ENCODE measurements at regions not wholly inside any gene's neighbourhood (a gene's known extent, or its start where the extent isn't known, plus 50 kb on each side); places are given as distances from the start of the nearest gene placed in this dataset.

DNA sequence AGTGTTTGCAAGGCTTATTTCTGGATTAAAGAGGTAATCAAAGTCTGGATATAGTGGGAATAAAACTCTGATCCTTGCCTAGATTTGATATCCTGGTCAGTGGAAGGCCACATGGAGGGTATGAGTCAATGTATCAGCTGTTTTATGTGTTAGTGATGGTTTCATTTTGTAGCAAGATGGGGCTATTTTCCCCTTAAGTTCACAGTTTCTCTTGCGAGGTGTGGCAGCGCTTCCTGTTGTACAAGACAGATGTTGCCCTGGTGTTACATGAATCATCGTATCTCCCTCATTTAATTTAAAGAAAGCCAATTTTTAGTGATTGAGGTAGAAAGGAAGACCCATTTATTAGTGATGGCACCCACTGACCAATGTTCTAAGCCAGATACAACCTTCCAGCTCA lies 220.2 kb downstream of the DUSP10 start:
- TF ChIP-seq CTCF (conservative IDR thresholded peaks at IDR 0.05; ENCODE audit: low read depth, low read length) (no peak), EZH2phosphoT487 (IDR thresholded peaks at IDR 0.05; ENCODE audit: borderline replicate concordance, low read length) (no peak), EZH2 (IDR thresholded peaks at IDR 0.05; ENCODE audit: low read length, unreplicated experiment) (no peak)

Data from PC-3 (cell line).